ENCODE measurements at regions not wholly inside any gene's neighbourhood (a gene's known extent, or its start where the extent isn't known, plus 50 kb on each side); places are given as distances from the start of the nearest gene placed in this dataset.

DNA sequence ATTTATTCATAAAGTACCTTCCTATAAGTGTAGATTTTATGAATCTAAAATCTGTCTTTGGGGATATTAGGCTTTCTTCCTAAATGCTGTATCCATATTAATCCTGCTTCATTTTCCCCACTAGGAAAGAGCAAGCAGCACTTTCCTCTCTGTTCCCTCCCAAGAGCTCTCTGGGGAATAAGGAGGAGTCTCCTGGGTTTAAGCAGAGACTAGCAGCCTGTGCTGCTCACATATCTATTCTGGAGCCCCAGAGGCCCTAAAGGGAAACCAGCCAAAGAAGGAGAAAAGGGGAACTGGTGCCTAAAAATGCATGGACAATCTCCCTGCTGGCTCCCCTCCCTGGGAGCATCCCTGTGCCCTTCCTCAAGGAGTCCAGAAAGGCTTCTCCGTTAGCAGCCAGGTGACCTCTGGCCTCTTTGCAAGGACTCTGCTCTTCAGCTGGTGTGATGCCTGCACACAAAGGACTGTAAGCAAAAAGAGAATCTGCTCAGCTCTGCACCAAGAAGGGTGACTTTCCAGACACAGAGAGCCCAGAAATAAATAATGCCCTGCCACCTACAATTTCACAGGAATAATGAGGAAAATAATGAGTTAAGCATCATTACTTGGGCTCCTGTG is 270.6 kb downstream of the SS18 start:
- H3K4me3 ChIP-seq (replicated peaks in 1 of 3; ENCODE audit: insufficient read depth in 1 of 3, low read depth in 1 of 3, low read length in 3 of 3), result no peak overlapping the region
- H3K9me3 ChIP-seq (replicated peaks; ENCODE audit: control insufficient read depth, insufficient read depth, low read length), result no peaks in the 10 kb centered on the region
- no peaks in the 10 kb centered on the region for H3K4me1 ChIP-seq (ENCODE audit: control insufficient read depth, extremely low read depth, insufficient read depth, low read length)
- no peak overlapping the region for H2AFZ ChIP-seq (ENCODE audit: low read depth, low read length)
- H3K27ac ChIP-seq (ENCODE audit: insufficient read depth, low read depth, low read length), result no peak overlapping the region
- FAIRE-seq (no peak), DNase-seq (ENCODE audit: low read depth, low spot score) (no peak)
- intact Hi-C loops (cut with micrococcal nuclease), result no loop called here
- CTCF ChIA-PET, result interaction anchor here (1.3 kb wide), 1 partner anchor 13 kb away, joined by 3 read pairs; no protein-coding TSS in a partner anchor
- TF ChIP-seq CTCF (IDR thresholded peaks at IDR 0.05; ENCODE audit: extremely low read depth in 1 of 2, insufficient read depth in 1 of 2, low read depth in 1 of 2, low read length in 2 of 2), result no peak
- TF ChIP-seq POLR2AphosphoS5 (IDR thresholded peaks at IDR 0.05; ENCODE audit: insufficient read depth, low read depth, low read length), result no peak
- TF ChIP-seq POLR2A (IDR thresholded peaks at IDR 0.05; ENCODE audit: low read depth, low read length), result no peak
- TF ChIP-seq JUN (IDR thresholded peaks at IDR 0.05; ENCODE audit: borderline replicate concordance, insufficient read depth, insufficient read length, low read depth), result no peak
- TF ChIP-seq, protein P1, sequence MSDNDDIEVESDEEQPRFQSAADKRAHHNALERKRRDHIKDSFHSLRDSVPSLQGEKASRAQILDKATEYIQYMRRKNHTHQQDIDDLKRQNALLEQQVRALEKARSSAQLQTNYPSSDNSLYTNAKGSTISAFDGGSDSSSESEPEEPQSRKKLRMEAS (IDR thresholded peaks at IDR 0.05; ENCODE audit: insufficient read depth, insufficient read length), result no peak
- dilution Hi-C loops (cut with MboI; ENCODE audit: extremely low pct_ligation_motif_present, low sequenced_read_pairs), result no loop called here
- no TSS peak for BruUV-seq (replicated peaks)
- H3K79me2 ChIP-seq (ENCODE audit: control insufficient read depth, insufficient read depth, low read length), result no peaks in the 10 kb centered on the region
- no peaks in the 10 kb centered on the region for H3K36me3 ChIP-seq (ENCODE audit: control insufficient read depth in 2 of 2, extremely low read depth in 1 of 2, insufficient read depth in 2 of 2, low read length in 2 of 2)
- peaks cover 7 to 13% of the 10 kb centered on the region in 2 experiments for H3K27me3 ChIP-seq (ENCODE audit: control insufficient read depth in 2 of 2, insufficient read depth in 2 of 2, low read length in 2 of 2)
- H3K9ac ChIP-seq (replicated peaks; ENCODE audit: extremely low read depth, insufficient read depth, low read length), result no peak overlapping the region
- no peaks in the 10 kb centered on the region for H3K9me1 ChIP-seq (replicated peaks; ENCODE audit: control insufficient read depth, extremely low read depth, insufficient read depth, low read length)
- H4K20me1 ChIP-seq (replicated peaks; ENCODE audit: control insufficient read depth, extremely low read depth, insufficient read depth, low read length), result no peaks in the 10 kb centered on the region
- POLR2A ChIA-PET, result no interaction called here
- H3K4me2 ChIP-seq (ENCODE audit: insufficient read depth, low read length), result no peak overlapping the region

DNA sequence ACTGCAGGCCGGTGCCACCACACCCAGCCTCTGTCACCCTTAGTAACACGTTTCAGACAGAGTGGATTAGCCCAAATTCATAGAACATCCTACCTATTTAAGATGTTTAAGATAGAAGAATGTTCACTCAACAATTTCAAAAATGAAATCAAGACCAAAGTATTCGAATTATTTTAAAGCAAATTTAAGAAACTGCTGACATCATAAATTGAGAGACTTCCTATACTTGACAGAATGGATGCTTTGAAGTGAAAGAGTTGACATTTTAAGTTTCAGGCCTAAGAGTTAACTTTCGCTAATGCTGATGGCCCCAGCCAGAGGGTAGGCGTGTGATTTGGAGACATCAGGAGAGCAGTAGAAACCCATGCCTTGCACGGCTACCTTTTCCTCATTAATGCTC is 271.9 kb downstream of the SS18 start:
- FAIRE-seq (no peak), DNase-seq (ENCODE audit: low read depth, low spot score) (no peak)
- Histone ChIP-seq H3K9me1 (replicated peaks; ENCODE audit: control insufficient read depth, extremely low read depth, insufficient read depth, low read length) (no peaks in the 10 kb centered on the region), H3K27ac (ENCODE audit: insufficient read depth, low read depth, low read length) (no peak overlapping the region), H3K36me3 (ENCODE audit: control insufficient read depth in 2 of 2, extremely low read depth in 1 of 2, insufficient read depth in 2 of 2, low read length in 2 of 2) (no peaks in the 10 kb centered on the region), H3K4me1 (ENCODE audit: control insufficient read depth, extremely low read depth, insufficient read depth, low read length) (no peaks in the 10 kb centered on the region), H3K27me3 (ENCODE audit: control insufficient read depth in 2 of 2, insufficient read depth in 2 of 2, low read length in 2 of 2) (peaks cover 7 to 14% of the 10 kb centered on the region in 2 experiments), H3K4me2 (ENCODE audit: insufficient read depth, low read length) (no peak overlapping the region), H3K9ac (replicated peaks; ENCODE audit: extremely low read depth, insufficient read depth, low read length) (no peak overlapping the region), H3K4me3 (replicated peaks in 1 of 3; ENCODE audit: insufficient read depth in 1 of 3, low read depth in 1 of 3, low read length in 3 of 3) (no peak overlapping the region), H3K79me2 (ENCODE audit: control insufficient read depth, insufficient read depth, low read length) (no peaks in the 10 kb centered on the region), H4K20me1 (replicated peaks; ENCODE audit: control insufficient read depth, extremely low read depth, insufficient read depth, low read length) (no peaks in the 10 kb centered on the region), H2AFZ (ENCODE audit: low read depth, low read length) (no peak overlapping the region), H3K9me3 (replicated peaks; ENCODE audit: control insufficient read depth, insufficient read depth, low read length) (no peaks in the 10 kb centered on the region)
- intact Hi-C loops (cut with micrococcal nuclease) (no loop called here), dilution Hi-C loops (cut with MboI; ENCODE audit: extremely low pct_ligation_motif_present, low sequenced_read_pairs) (no loop called here)
- BruUV-seq (replicated peaks), result no TSS peak
- ChIA-PET CTCF (interaction anchor here (1.2 to 1.9 kb wide), 2 partner anchors 9 to 20 kb away, joined by 3 to 4 read pairs; no protein-coding TSS in a partner anchor), POLR2A (no interaction called here)
- TF ChIP-seq EZH2 (IDR thresholded peaks at IDR 0.05; ENCODE audit: borderline replicate concordance, low read depth, low read length, severe bottlenecking) (no peak), MYC (IDR thresholded peaks at IDR 0.05; ENCODE audit: low read depth, low read length) (no peak), POLR2A (IDR thresholded peaks at IDR 0.05; ENCODE audit: low read depth, low read length) (no peak), FOS (IDR thresholded peaks at IDR 0.05; ENCODE audit: borderline replicate concordance, insufficient read depth, low read length) (no peak), CTCF (IDR thresholded peaks at IDR 0.05; ENCODE audit: extremely low read depth in 1 of 2, insufficient read depth in 1 of 2, low read depth in 1 of 2, low read length in 2 of 2) (no peak), GATA2 (IDR thresholded peaks at IDR 0.05; ENCODE audit: insufficient read depth, insufficient read length, low read depth, low read length) (no peak), POLR2AphosphoS5 (IDR thresholded peaks at IDR 0.05; ENCODE audit: insufficient read depth, low read depth, low read length) (no peak), JUN (IDR thresholded peaks at IDR 0.05; ENCODE audit: borderline replicate concordance, insufficient read depth, insufficient read length, low read depth) (no peak)
- TF ChIP-seq, protein P1 (IDR thresholded peaks at IDR 0.05; ENCODE audit: insufficient read depth, insufficient read length), result no peak
